HL-60 (cell line): ENCODE measurements at regions not wholly inside any gene's neighbourhood (a gene's known extent, or its start where the extent isn't known, plus 50 kb on each side); places are given as distances from the start of the nearest gene placed in this dataset.

Experiments used
- DNase-seq, 2 experiments: peaks; one replicate each; pipeline ENCODE4 v3.0.0-alpha.2; 2010 to 2020; ENCODE audit warnings: low read depth in 1 of 2, low spot score in 1 of 2
- H3K27ac ChIP-seq: fragments of 250-450 bp; sonication (Bioruptor Pico); replicated peaks from 2 replicates; pipeline ENCODE4 v1.5.1; 2020; ENCODE audit warnings: mild to moderate bottlenecking, moderate library complexity
- H3K27me3 ChIP-seq: fragments of 250-450 bp; sonication (Bioruptor Pico); 2 replicates; pipeline ENCODE4 v1.5.1; 2021; ENCODE audit warnings: mild to moderate bottlenecking, moderate library complexity; ENCODE audit not compliant: insufficient read depth, poor library complexity, severe bottlenecking
- H3K4me3 ChIP-seq: replicated peaks from 2 replicates; pipeline ENCODE4 v1.5.1; 2011; ENCODE audit warnings: mild to moderate bottlenecking, control low read depth, low read length; ENCODE audit not compliant: insufficient read depth
- GABPA ChIP-seq: IDR thresholded peaks from 2 replicates; pipeline ENCODE4 v1.6.1; 2012; ENCODE audit warnings: low read depth
- POLR2AphosphoS5 ChIP-seq: IDR thresholded peaks from 2 replicates; pipeline ENCODE4 v1.6.1; 2012; ENCODE audit warnings: low read depth
- SPI1 ChIP-seq: IDR thresholded peaks from 2 replicates; pipeline ENCODE4 v1.6.1; 2012; ENCODE audit warnings: low read depth, mild to moderate bottlenecking, borderline replicate concordance
- TF ChIP-seq, protein P1 (sequence below): IDR thresholded peaks from 2 replicates; pipeline ENCODE4 v1.6.1; 2012; ENCODE audit warnings: low read depth; ENCODE audit not compliant: insufficient replicate concordance
- TF ChIP-seq, protein P2 (sequence below): IDR thresholded peaks from one replicate; pipeline ENCODE4 v1.5.1; 2011; ENCODE audit warnings: low read length, control low read depth, inconsistent platforms; ENCODE audit not compliant: insufficient read depth

DNA sequence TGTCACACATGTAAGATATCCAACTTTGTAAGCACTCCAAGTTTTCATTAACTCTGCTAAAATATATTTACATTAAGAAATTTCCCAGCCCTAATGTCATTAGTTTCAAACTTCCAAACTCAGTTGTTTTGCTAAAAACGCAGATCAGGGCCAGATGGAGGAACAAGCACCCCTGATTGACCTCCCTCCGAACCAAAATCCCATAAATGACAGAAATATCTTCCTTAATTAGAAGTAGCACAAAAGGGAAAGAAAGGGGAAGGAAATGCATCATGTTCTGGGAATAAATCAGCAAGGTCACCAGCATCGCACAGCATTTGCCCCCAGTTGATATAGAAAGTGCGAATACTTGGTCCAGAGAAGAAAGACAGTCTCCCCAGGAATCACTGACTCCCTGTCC, 61.4 kb upstream of the RUFY1 start:
- TF ChIP-seq POLR2AphosphoS5 (no peak), GABPA (no peak), SPI1 (no peak)
- TF ChIP-seq, protein P1, sequence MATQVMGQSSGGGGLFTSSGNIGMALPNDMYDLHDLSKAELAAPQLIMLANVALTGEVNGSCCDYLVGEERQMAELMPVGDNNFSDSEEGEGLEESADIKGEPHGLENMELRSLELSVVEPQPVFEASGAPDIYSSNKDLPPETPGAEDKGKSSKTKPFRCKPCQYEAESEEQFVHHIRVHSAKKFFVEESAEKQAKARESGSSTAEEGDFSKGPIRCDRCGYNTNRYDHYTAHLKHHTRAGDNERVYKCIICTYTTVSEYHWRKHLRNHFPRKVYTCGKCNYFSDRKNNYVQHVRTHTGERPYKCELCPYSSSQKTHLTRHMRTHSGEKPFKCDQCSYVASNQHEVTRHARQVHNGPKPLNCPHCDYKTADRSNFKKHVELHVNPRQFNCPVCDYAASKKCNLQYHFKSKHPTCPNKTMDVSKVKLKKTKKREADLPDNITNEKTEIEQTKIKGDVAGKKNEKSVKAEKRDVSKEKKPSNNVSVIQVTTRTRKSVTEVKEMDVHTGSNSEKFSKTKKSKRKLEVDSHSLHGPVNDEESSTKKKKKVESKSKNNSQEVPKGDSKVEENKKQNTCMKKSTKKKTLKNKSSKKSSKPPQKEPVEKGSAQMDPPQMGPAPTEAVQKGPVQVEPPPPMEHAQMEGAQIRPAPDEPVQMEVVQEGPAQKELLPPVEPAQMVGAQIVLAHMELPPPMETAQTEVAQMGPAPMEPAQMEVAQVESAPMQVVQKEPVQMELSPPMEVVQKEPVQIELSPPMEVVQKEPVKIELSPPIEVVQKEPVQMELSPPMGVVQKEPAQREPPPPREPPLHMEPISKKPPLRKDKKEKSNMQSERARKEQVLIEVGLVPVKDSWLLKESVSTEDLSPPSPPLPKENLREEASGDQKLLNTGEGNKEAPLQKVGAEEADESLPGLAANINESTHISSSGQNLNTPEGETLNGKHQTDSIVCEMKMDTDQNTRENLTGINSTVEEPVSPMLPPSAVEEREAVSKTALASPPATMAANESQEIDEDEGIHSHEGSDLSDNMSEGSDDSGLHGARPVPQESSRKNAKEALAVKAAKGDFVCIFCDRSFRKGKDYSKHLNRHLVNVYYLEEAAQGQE = no peak
- TF ChIP-seq, protein P2, sequence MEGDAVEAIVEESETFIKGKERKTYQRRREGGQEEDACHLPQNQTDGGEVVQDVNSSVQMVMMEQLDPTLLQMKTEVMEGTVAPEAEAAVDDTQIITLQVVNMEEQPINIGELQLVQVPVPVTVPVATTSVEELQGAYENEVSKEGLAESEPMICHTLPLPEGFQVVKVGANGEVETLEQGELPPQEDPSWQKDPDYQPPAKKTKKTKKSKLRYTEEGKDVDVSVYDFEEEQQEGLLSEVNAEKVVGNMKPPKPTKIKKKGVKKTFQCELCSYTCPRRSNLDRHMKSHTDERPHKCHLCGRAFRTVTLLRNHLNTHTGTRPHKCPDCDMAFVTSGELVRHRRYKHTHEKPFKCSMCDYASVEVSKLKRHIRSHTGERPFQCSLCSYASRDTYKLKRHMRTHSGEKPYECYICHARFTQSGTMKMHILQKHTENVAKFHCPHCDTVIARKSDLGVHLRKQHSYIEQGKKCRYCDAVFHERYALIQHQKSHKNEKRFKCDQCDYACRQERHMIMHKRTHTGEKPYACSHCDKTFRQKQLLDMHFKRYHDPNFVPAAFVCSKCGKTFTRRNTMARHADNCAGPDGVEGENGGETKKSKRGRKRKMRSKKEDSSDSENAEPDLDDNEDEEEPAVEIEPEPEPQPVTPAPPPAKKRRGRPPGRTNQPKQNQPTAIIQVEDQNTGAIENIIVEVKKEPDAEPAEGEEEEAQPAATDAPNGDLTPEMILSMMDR = no peak
- H3K27ac ChIP-seq = no peak overlapping the region
- no peaks in the 10 kb centered on the region for H3K27me3 ChIP-seq
- no peak overlapping the region for H3K4me3 ChIP-seq
- DNase-seq = no peak

DNA sequence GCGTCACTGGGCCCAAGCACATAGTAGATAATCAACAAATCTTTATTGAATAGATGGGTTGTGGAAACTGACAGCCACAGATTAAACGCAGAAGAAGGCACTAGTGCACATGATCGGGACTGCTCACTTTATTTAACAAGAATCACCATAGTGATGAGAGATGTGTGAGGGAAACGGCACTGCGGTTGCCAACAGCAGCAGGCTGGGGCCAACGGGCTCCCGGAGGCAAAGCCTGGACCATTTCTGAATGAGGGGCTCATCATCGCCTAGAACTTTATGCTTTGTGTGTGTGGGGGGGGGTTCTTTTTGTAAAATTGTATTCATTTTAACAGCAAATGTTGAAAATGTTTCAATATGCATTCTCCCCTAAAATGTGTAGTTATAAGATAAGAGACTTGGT, 61.9 kb upstream of the RUFY1 start:
- no peak for DNase-seq
- Histone ChIP-seq H3K4me3 (no peak overlapping the region), H3K27me3 (no peaks in the 10 kb centered on the region), H3K27ac (no peak overlapping the region)
- TF ChIP-seq, protein P2 = no peak
- TF ChIP-seq SPI1 = no peak
- TF ChIP-seq, protein P1 = no peak
- TF ChIP-seq POLR2AphosphoS5 = no peak
- no peak for TF ChIP-seq GABPA

DNA sequence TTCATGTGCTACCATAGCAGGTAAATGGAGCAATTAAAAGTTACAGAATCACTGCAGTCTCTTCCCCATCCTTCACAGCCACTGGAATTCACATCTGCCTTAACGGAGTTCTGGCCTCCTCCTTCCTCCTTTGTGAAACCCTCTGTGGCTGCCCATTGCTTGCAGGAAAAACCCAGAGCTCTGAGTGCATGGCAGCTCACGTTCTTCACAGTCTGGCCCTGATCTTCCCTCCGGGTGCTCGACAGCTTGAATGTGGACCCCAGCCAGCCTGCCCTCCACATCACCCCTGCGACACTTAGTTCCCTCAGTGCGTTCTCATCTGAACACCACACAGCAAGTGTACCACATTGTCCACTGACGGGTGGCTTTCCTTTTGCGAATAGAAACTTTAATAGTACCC, 63.2 kb upstream of the RUFY1 start:
- Histone ChIP-seq H3K27me3 (no peaks in the 10 kb centered on the region), H3K27ac (no peak overlapping the region), H3K4me3 (no peak overlapping the region)
- TF ChIP-seq GABPA (no peak), SPI1 (no peak), POLR2AphosphoS5 (no peak)
- TF ChIP-seq, protein P1 = no peak
- TF ChIP-seq, protein P2 = no peak
- DNase-seq = no peak
